ENCODE measurements at regions not wholly inside any gene's neighbourhood (a gene's known extent, or its start where the extent isn't known, plus 50 kb on each side); places are given as distances from the start of the nearest gene placed in this dataset.

DNA sequence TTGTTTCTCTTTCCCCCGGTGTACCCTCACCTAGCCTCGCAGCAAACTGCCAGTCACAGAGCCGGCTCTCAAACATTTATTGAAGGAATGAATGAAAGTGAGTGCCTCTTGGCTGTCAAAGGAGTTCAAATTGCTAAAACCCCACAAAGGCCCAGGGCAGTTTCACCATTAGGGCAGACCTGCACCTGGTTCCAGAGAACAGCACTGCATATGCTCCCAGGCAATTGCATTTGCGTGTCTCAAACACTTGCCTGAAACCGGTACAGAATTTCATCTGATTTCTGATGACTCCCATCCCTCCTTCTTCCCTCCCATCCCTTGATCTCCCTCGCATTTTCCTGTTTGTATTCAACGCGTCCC is 165.6 kb upstream of the ZNF462 start:
- intact Hi-C loops (cut with DNase I): no loop called here
- DNase-seq (no peak), ATAC-seq (peak in 1 of 2 donors; percentile 11)
- H3K4me1 ChIP-seq: peaks cover 9% of the 10 kb centered on the region
- H3K36me3 ChIP-seq: no peaks in the 10 kb centered on the region
- no peaks in the 10 kb centered on the region for H3K27me3 ChIP-seq (ENCODE audit: low read depth)
- TF ChIP-seq, protein P1, sequence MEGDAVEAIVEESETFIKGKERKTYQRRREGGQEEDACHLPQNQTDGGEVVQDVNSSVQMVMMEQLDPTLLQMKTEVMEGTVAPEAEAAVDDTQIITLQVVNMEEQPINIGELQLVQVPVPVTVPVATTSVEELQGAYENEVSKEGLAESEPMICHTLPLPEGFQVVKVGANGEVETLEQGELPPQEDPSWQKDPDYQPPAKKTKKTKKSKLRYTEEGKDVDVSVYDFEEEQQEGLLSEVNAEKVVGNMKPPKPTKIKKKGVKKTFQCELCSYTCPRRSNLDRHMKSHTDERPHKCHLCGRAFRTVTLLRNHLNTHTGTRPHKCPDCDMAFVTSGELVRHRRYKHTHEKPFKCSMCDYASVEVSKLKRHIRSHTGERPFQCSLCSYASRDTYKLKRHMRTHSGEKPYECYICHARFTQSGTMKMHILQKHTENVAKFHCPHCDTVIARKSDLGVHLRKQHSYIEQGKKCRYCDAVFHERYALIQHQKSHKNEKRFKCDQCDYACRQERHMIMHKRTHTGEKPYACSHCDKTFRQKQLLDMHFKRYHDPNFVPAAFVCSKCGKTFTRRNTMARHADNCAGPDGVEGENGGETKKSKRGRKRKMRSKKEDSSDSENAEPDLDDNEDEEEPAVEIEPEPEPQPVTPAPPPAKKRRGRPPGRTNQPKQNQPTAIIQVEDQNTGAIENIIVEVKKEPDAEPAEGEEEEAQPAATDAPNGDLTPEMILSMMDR (IDR thresholded peaks at IDR 0.05): no peak
- no peaks in the 10 kb centered on the region for H3K9me3 ChIP-seq
- H3K4me3 ChIP-seq: no peak overlapping the region
- H3K27ac ChIP-seq: no peak overlapping the region

DNA sequence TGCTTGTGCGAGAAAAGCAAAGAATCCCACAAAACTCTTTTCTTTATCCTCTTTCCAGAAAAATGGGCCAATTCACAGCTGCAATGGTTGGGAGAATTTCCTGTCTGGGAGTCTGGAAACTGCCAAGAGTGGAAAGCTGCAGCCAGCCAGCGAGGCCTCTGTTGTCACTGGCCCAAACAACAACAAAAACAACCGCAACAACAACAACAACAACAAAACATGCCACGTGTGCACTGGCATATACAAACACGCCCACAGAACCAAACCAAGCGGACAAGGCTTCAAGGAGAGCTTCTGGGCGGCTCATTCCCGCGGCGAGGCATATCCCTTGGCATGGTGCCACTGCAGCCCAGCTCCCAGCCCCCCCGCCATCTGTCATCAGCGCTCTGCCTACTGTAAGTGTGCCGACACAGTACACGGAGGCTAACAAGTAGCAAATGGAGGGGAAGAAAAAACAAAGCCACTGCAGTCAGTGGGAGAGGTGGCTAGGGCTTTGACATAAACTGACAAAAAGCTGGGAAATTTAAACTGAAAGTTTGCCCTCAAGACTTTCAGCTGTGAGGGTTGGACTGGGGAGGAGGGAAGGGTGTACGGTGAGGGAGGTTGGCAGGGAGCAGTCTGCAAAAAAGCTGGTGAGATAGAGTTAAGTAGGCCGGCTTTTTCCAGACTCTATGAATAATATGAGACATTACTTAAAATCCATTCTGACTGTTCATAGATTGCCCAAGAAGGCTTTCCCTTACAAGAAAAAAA is 165.0 kb upstream of the ZNF462 start:
- no peak overlapping the region for H3K27ac ChIP-seq
- no peaks in the 10 kb centered on the region for H3K9me3 ChIP-seq
- H3K36me3 ChIP-seq: no peaks in the 10 kb centered on the region
- ATAC-seq (peak; percentile 80 to 83), DNase-seq (peak; percentile 69)
- intact Hi-C loops (cut with DNase I): no loop called here
- peaks cover 9% of the 10 kb centered on the region for H3K4me1 ChIP-seq
- H3K4me3 ChIP-seq: peak overlapping the region; percentile 36
- TF ChIP-seq, protein P1 (IDR thresholded peaks at IDR 0.05): no peak
- H3K27me3 ChIP-seq (ENCODE audit: low read depth): no peaks in the 10 kb centered on the region

DNA sequence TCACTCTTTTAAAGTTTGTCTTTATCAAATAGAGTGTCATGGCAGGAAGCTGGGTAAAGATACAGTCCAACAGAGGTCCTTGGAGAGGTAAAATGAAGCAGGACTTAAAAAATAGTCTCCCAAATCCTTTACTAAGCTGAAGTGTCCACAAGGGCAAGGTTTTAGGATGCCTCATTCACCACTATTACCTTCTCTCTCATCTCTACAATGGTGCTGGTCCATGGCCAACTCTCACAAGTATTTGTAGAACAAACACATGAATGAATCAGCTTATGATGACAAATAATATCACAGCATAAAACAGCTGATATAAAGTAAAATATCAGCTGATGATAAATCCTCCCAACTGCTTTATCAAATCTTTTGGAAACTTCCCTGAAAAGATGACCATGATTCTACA is 162.3 kb upstream of the ZNF462 start:
- DNase-seq (no peak), ATAC-seq (no peak)
- Histone ChIP-seq H3K4me1 (peaks cover 9% of the 10 kb centered on the region), H3K9me3 (no peaks in the 10 kb centered on the region), H3K27ac (no peak overlapping the region), H3K4me3 (no peak overlapping the region), H3K36me3 (no peaks in the 10 kb centered on the region), H3K27me3 (ENCODE audit: low read depth) (no peaks in the 10 kb centered on the region)
- TF ChIP-seq, protein P1 (IDR thresholded peaks at IDR 0.05): no peak
- intact Hi-C loops (cut with DNase I): no loop called here

DNA sequence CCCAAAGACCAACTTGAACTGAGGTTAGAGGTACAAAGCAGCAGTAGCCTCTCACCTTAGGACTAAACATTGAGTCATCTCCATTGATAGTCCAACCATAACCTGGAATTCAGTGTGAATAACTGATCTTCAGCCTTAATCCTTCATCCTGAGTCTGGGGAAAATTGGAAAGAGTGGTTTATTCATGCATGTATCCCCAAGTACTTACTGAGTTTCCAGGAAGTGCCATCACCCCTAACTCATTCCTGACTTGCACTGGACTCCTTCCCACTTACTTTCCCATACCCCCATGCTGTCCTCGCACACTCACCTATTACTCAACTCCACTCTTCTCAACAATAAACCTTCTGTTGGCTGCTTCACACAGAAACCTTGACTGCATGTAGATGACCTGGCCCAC is 161.4 kb upstream of the ZNF462 start:
- no peaks in the 10 kb centered on the region for H3K36me3 ChIP-seq
- intact Hi-C loops (cut with DNase I): no loop called here
- no peak overlapping the region for H3K4me3 ChIP-seq
- no peaks in the 10 kb centered on the region for H3K9me3 ChIP-seq
- H3K27me3 ChIP-seq (ENCODE audit: low read depth): no peaks in the 10 kb centered on the region
- ATAC-seq (no peak), DNase-seq (no peak)
- no peak overlapping the region for H3K27ac ChIP-seq
- peaks cover 9% of the 10 kb centered on the region for H3K4me1 ChIP-seq
- TF ChIP-seq, protein P1 (IDR thresholded peaks at IDR 0.05): no peak

DNA sequence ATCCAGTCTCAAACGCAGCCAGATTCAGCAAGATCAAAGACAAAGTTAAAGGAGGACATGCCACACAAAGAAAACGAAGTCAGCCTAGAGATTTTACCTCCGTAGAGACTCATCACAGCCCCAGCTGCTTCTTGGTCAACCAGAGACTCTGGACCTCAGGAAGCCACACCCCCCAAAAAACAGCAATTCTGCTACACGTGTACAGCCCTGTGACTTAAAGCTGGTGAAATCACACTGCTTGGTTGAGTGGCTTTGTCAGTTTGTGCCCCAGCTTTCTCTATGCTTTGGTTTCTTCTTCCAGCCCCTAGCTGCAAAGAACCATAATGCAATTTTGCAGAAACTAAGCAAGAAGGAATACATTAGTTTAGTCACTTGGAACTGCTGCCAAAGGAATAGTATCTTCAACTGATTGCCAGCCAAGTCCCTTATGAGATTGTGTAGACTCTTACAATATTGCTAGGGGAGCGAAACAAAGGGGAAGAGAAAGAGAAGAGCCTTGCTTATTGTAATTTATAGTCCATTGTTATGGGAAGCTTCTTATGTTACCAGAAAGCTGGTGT is 158.8 kb upstream of the ZNF462 start:
- TF ChIP-seq, protein P1 (IDR thresholded peaks at IDR 0.05): no peak
- no peaks in the 10 kb centered on the region for H3K9me3 ChIP-seq
- no peak for ATAC-seq
- no peak overlapping the region for H3K27ac ChIP-seq
- DNase-seq: no peak
- H3K4me1 ChIP-seq: peaks cover 10% of the 10 kb centered on the region
- H3K27me3 ChIP-seq (ENCODE audit: low read depth): no peaks in the 10 kb centered on the region
- no peaks in the 10 kb centered on the region for H3K36me3 ChIP-seq
- H3K4me3 ChIP-seq: no peak overlapping the region
- intact Hi-C loops (cut with DNase I): no loop called here
